GM12872 (cell line): ENCODE measurements at regions not wholly inside any gene's neighbourhood (a gene's known extent, or its start where the extent isn't known, plus 50 kb on each side); places are given as distances from the start of the nearest gene placed in this dataset.

Source experiments
- TF ChIP-seq, protein P1 (sequence below): IDR thresholded peaks from 3 replicates; pipeline ENCODE4 v1.5.1; 2011; ENCODE audit warnings: low read depth, mild to moderate bottlenecking, low read length, moderate library complexity; ENCODE audit not compliant: insufficient read depth

DNA sequence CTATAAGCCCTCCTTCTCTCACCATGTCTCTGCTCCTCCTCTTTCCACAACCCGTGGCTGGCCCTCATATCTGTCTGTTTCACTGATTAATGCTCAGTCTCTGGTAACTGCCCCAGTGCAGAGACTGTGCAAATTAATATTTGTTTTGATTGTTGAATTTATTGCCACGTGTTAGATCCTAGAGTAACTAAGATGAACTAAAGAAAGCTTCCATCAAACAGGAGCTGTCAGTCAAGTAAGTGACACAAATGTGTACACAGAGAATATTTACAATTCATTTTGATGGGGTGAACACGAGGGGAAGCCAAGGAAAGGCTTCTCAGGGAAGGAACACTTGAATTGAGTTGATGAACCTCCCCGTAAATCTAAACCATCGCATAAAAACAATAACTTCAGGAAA lies 182.5 kb downstream of the BAMBI start:
- TF ChIP-seq, protein P1, sequence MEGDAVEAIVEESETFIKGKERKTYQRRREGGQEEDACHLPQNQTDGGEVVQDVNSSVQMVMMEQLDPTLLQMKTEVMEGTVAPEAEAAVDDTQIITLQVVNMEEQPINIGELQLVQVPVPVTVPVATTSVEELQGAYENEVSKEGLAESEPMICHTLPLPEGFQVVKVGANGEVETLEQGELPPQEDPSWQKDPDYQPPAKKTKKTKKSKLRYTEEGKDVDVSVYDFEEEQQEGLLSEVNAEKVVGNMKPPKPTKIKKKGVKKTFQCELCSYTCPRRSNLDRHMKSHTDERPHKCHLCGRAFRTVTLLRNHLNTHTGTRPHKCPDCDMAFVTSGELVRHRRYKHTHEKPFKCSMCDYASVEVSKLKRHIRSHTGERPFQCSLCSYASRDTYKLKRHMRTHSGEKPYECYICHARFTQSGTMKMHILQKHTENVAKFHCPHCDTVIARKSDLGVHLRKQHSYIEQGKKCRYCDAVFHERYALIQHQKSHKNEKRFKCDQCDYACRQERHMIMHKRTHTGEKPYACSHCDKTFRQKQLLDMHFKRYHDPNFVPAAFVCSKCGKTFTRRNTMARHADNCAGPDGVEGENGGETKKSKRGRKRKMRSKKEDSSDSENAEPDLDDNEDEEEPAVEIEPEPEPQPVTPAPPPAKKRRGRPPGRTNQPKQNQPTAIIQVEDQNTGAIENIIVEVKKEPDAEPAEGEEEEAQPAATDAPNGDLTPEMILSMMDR, result no peak

DNA sequence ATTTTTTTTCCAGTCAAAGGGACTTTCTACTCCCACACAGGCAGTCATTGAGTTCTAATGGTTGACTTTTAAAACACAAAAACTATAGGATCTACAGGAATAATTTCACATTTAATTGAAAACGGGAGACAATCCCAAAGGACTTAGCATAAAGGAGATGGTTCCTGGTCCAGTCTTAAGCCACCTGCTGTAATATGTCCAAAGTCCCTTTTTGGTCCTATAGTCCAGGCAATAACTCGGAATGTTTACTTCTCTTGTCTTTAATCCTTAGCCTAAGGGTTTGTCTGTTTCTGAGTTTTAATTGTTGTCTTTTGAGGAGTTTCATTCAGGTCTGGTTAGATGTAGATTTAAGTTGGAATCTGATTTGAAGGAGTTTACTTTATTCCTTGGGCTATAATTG lies 184.9 kb downstream of the BAMBI start:
- TF ChIP-seq, protein P1, result no peak

DNA sequence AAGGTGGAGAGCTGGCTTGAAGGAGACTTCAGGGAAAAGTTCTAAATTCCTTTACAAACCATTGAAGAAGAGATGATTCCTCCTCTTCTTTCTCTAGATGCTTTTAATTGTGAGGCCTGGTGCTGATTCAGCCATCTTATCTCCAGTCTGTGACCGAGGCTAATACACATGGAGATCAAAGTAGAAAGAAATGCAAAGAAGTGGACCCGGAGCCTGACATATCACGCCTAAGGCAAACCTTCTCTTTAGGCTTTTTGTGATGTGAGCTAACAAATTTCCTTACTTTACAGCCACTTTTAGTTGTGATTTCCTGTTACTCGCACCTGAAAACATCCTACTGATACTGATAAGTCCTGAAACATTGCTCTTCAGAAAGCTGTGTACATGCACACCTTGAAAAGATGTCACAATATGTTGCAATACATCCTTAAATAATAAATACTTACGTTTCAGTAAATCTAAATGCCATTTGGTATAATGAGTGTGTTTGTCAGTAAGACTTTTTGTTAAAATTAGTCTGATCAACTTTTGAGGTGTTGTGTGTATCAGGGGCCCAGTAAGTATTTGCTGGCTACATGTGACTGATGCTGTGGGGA lies 192.4 kb downstream of the BAMBI start:
- TF ChIP-seq, protein P1, result no peak

DNA sequence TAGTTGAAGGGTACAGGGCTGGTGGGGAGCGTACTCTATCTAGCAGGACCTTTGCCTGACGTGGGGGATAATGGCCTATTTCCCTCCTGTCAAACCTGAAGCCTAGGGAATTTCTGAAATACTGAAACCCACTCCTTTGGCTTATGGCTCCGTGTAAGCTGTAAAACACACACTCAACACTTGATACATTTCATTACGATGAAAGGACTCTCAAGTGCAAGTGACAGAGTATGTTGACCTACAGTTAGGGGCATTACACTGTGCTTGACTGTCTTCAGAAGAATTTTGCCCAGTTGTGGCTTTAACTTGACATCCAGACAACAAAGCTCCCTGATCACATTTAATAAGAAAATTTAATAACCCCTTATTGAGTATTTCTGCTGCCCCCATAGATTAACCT lies 194.3 kb downstream of the BAMBI start:
- TF ChIP-seq, protein P1, result no peak

DNA sequence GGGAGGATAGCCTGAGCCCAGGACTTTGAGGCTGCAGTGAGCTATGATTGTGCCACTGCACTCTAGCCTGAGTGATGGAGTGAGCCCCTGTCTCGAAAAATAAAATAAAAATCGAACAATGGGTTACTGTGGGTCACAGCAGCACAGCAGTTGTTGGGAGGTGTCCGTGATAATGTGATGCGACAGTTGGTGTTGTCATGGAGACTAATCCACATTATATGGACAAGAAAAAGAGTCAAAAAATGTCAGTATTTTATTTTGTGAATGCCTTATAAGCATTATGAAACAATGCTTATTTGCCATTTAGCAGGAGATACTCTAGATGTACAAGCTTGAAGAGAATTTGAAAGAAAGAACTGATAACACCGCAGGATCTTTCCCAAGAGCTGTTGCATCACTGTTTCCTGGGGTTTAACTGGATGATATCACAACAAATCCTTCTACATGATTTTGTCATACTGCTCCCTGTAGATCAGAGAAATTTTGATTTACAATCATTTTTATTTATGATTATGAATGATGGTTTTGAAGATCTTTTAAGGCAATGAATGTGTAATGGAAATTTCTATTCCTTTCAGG lies 195.4 kb downstream of the BAMBI start:
- TF ChIP-seq, protein P1, result no peak

DNA sequence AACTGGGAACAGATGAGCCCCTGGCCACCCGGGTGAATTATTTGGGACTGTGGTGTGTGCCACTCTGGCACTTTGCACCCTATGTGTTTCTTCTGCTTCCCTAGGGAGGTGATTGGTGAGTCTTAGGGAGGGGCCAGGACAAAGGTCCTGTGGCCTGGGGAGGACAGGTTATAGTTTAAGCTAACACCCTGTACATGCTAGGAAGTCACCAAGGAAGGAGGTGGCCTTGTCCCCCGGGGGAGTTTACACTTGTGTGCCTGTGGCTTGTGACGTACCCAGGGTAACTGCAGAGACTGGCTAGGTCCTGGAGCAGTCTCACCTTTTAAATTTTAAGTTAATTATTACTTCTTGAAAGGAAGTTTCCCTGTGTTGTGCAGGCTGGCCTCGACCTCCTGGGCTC lies 196.2 kb downstream of the BAMBI start:
- TF ChIP-seq, protein P1, result no peak

DNA sequence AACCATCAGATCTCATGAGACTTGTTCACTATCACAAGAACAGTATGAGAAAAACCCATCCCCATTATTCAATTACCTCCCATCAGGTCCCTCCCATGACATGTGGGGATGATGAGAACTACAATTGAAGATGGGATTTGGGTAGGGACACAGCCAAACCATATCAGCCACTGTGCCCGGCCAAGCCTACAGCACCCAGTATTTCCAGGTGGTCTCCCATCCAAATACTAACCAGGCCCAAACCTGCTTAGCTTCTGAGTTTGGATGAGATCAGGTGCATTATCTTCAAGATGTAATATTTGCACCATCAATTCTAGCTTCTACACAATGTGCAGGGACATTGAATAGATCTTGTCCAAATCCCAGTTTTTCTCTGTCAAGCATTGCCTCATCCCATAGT lies 196.9 kb downstream of the BAMBI start:
- TF ChIP-seq, protein P1, result no peak
